ENCODE measurements at regions not wholly inside any gene's neighbourhood (a gene's known extent, or its start where the extent isn't known, plus 50 kb on each side); places are given as distances from the start of the nearest gene placed in this dataset.
"Not testable (repeated sequence)": the region's sequence is repeated elsewhere in the genome, so short reads cannot be mapped to it uniquely, and the experiment has no call there.

GRCh38 chr2:49465157-49465831 is 311.0 kb upstream of the FSHR start:
- no peak for DNase-seq

- DNase-seq: no peak
Measured at GRCh38 chr2:49459314-49459993, 305.1 kb upstream of the FSHR start.

GRCh38 chr2:49444005-49444404 is 289.7 kb upstream of the FSHR start:
- no peak for DNase-seq

- no peak for DNase-seq
Measured at GRCh38 chr2:49426996-49427395, 272.7 kb upstream of the FSHR start.

- DNase-seq: no peak
Measured at GRCh38 chr2:49416252-49416651, 261.9 kb upstream of the FSHR start.

- DNase-seq: no peak
Measured at GRCh38 chr2:49404108-49404507, 249.8 kb upstream of the FSHR start.

- DNase-seq: no peak
Measured at GRCh38 chr2:49403637-49404036, 249.3 kb upstream of the FSHR start.

GRCh38 chr2:49379406-49379805 is 225.1 kb upstream of the FSHR start:
- no peak for DNase-seq

- no peak for DNase-seq
Measured at GRCh38 chr2:49371128-49371701, 216.9 kb upstream of the FSHR start.

- DNase-seq: no peak
Measured at GRCh38 chr2:49369650-49370049, 215.3 kb upstream of the FSHR start.

GRCh38 chr2:49369101-49369500 is 214.8 kb upstream of the FSHR start:
- DNase-seq: no peak

GRCh38 chr2:49367003-49367402 is 212.7 kb upstream of the FSHR start:
- no peak for DNase-seq

- DNase-seq: no peak
Measured at GRCh38 chr2:49360407-49360767, 206.1 kb upstream of the FSHR start.

GRCh38 chr2:49359721-49360406 is 205.5 kb upstream of the FSHR start:
- no peak for DNase-seq

GRCh38 chr2:49355611-49356010 is 201.3 kb upstream of the FSHR start:
- no peak for DNase-seq

GRCh38 chr2:49351560-49351959 is 197.2 kb upstream of the FSHR start:
- no peak for DNase-seq

- no peak for DNase-seq
Measured at GRCh38 chr2:49343638-49344037, 189.3 kb upstream of the FSHR start.

- no peak for DNase-seq
Measured at GRCh38 chr2:49342156-49342555, 187.8 kb upstream of the FSHR start.

- DNase-seq: no peak
Measured at GRCh38 chr2:49335546-49335945, 181.2 kb upstream of the FSHR start.

GRCh38 chr2:49332415-49332814 is 178.1 kb upstream of the FSHR start:
- no peak for DNase-seq

- no peak for DNase-seq
Measured at GRCh38 chr2:49318531-49318930, 164.2 kb upstream of the FSHR start.

- DNase-seq: no peak
Measured at GRCh38 chr2:49309461-49309860, 155.1 kb upstream of the FSHR start.

GRCh38 chr2:49306925-49307324 is 152.6 kb upstream of the FSHR start:
- DNase-seq: no peak

GRCh38 chr2:49298693-49299092 is 144.4 kb upstream of the FSHR start:
- DNase-seq: not testable (repeated sequence)

Data from NCI-H1092 (cell line).